Heart left ventricle (tissue), 13 donors: ENCODE measurements at regions not wholly inside any gene's neighbourhood (a gene's known extent, or its start where the extent isn't known, plus 50 kb on each side); places are given as distances from the start of the nearest gene placed in this dataset.

Experiments
- CTCF ChIP-seq, 12 donors: fragments of 200-600 bp; sonication (generic) in 4 of 12; IDR thresholded peaks; one replicate each; pipeline versions ENCODE4 v1.5.0 to v1.8.0; 2018 to 2022; ENCODE audit warnings: antibody characterized with exemption in 12 of 12, mild to moderate bottlenecking in 5 of 12
- POLR2A ChIP-seq, 2 donors: fragments of 450-650 bp; IDR thresholded peaks; one replicate each; pipeline ENCODE4 v1.6.1; 2017; ENCODE audit warnings: antibody characterized with exemption in 2 of 2, mild to moderate bottlenecking in 2 of 2, moderate library complexity in 2 of 2
- donor health status: ischemic (EF 13 %, LVEDD 7.1; RV severe dilation, severe dysfunction).
- donor health status: DM: no; HTN: yes; CAD: no.
- donor health status: DM: no; HTN: no; CAD: no.
- donor health status: ischemic (EF 25% LVEDD 6.9; RV normal size, moderate dysfunction).
- donor health status: ischemic (EF 25% LVEDD 5.7; RV mildly dilated, moderate dysfunction).
- donor health status: ischemic (EF 35%, LVEDD 5.7; RV mildly dilated, moderate dysfunction).
- donor health status: nonischemic (EF 11% LVEDD 7.7; RV severe dilation, severe dysfunction).
- donor health status: DM: yes; HTN: yes; CAD: no.
- donor health status: PGD.
- donor health status: ischemic (EF 29% LVEDD 5.4; RV normal size, mild dysfunction).
- donor health status: nonischemic (EF 23%, LVEDD 6.1; RV moderate dilation, normal function).

- TF ChIP-seq CTCF (IDR thresholded peaks at IDR 0.05) (no peak), POLR2A (IDR thresholded peaks at IDR 0.05) (no peak)
Measured at GRCh38 chr6:144978208-144978607, 693.1 kb downstream of the UTRN start.
